ENCODE measurements at regions not wholly inside any gene's neighbourhood (a gene's known extent, or its start where the extent isn't known, plus 50 kb on each side); places are given as distances from the start of the nearest gene placed in this dataset.

GRCh38 chr15:39344662-39345141, 236.2 kb upstream of the THBS1 start:
- CTCF ChIA-PET, result no interaction called here

GRCh38 chr15:39345176-39345575, 235.7 kb upstream of the THBS1 start:
- no peak for FAIRE-seq
- 63% methylated on average over 3 of the region's 3 CpGs for WGBS (ENCODE audit: missing lambda C conversion rate)
- no peak for TF ChIP-seq RFX5 (IDR thresholded peaks at IDR 0.05)
- no peak for TF ChIP-seq TFCP2L1 (CRISPR knock-in tag; IDR thresholded peaks at IDR 0.05)
- no peak for TF ChIP-seq NPAS2 (CRISPR knock-in tag; IDR thresholded peaks at IDR 0.05; ENCODE audit: borderline replicate concordance)
- TF ChIP-seq RCOR1 (IDR thresholded peaks at IDR 0.05; ENCODE audit: low read depth, low read length), result no peak
- TF ChIP-seq PHF8 (IDR thresholded peaks at IDR 0.05; ENCODE audit: borderline replicate concordance, low read depth), result no peak
- TF ChIP-seq, protein P1, sequence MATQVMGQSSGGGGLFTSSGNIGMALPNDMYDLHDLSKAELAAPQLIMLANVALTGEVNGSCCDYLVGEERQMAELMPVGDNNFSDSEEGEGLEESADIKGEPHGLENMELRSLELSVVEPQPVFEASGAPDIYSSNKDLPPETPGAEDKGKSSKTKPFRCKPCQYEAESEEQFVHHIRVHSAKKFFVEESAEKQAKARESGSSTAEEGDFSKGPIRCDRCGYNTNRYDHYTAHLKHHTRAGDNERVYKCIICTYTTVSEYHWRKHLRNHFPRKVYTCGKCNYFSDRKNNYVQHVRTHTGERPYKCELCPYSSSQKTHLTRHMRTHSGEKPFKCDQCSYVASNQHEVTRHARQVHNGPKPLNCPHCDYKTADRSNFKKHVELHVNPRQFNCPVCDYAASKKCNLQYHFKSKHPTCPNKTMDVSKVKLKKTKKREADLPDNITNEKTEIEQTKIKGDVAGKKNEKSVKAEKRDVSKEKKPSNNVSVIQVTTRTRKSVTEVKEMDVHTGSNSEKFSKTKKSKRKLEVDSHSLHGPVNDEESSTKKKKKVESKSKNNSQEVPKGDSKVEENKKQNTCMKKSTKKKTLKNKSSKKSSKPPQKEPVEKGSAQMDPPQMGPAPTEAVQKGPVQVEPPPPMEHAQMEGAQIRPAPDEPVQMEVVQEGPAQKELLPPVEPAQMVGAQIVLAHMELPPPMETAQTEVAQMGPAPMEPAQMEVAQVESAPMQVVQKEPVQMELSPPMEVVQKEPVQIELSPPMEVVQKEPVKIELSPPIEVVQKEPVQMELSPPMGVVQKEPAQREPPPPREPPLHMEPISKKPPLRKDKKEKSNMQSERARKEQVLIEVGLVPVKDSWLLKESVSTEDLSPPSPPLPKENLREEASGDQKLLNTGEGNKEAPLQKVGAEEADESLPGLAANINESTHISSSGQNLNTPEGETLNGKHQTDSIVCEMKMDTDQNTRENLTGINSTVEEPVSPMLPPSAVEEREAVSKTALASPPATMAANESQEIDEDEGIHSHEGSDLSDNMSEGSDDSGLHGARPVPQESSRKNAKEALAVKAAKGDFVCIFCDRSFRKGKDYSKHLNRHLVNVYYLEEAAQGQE (IDR thresholded peaks at IDR 0.05), result no peak
- no peak for TF ChIP-seq GATA3 (IDR thresholded peaks at IDR 0.05; ENCODE audit: borderline replicate concordance)
- TF ChIP-seq EHF (CRISPR knock-in tag; IDR thresholded peaks at IDR 0.05), result no peak
- no peak for TF ChIP-seq HMGXB4 (CRISPR knock-in tag; IDR thresholded peaks at IDR 0.05; ENCODE audit: borderline replicate concordance)
- TF ChIP-seq, protein P2, sequence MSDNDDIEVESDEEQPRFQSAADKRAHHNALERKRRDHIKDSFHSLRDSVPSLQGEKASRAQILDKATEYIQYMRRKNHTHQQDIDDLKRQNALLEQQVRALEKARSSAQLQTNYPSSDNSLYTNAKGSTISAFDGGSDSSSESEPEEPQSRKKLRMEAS (IDR thresholded peaks at IDR 0.05), result no peak
- TF ChIP-seq, protein P3, sequence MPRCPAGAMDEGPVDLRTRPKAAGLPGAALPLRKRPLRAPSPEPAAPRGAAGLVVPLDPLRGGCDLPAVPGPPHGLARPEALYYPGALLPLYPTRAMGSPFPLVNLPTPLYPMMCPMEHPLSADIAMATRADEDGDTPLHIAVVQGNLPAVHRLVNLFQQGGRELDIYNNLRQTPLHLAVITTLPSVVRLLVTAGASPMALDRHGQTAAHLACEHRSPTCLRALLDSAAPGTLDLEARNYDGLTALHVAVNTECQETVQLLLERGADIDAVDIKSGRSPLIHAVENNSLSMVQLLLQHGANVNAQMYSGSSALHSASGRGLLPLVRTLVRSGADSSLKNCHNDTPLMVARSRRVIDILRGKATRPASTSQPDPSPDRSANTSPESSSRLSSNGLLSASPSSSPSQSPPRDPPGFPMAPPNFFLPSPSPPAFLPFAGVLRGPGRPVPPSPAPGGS (IDR thresholded peaks at IDR 0.05), result no peak
- TF ChIP-seq HOXB5 (CRISPR knock-in tag; IDR thresholded peaks at IDR 0.05), result no peak
- no peak for TF ChIP-seq BHLHE40 (IDR thresholded peaks at IDR 0.05; ENCODE audit: low read depth, low read length)
- no peak for TF ChIP-seq KDM1A (IDR thresholded peaks at IDR 0.05; ENCODE audit: low read depth)
- TF ChIP-seq, protein P4, sequence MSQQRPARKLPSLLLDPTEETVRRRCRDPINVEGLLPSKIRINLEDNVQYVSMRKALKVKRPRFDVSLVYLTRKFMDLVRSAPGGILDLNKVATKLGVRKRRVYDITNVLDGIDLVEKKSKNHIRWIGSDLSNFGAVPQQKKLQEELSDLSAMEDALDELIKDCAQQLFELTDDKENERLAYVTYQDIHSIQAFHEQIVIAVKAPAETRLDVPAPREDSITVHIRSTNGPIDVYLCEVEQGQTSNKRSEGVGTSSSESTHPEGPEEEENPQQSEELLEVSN (IDR thresholded peaks at IDR 0.05; ENCODE audit: borderline replicate concordance, low read depth), result no peak
- no peak for TF ChIP-seq RAD21 (conservative IDR thresholded peaks at IDR 0.05 in 1 of 2, IDR thresholded peaks at IDR 0.05 in 1 of 2)
- Histone ChIP-seq H3K27ac (no peak overlapping the region), H3K4me2 (no peak overlapping the region), H3K4me1 (no peaks in the 10 kb centered on the region), H3K4me3 (no peak overlapping the region), H3K9me3 (0 out of 3 replicates have a peak, but pooled peaks cover 4% of the 10 kb centered on the region)
- DNase-seq (ENCODE audit: low read depth in 1 of 2, low spot score in 1 of 2), result no peak
- ChIA-PET CTCF (no interaction called here), POLR2A (no interaction called here)
- no peak for ATAC-seq

More at GRCh38 chr15:39344662-39345141, 236.2 kb upstream of the THBS1 start:
- TF ChIP-seq CHD4 (IDR thresholded peaks at IDR 0.05; ENCODE audit: borderline replicate concordance), result no peak
- TF ChIP-seq SREBF2 (IDR thresholded peaks at IDR 0.05), result no peak
- TF ChIP-seq POLR2A (IDR thresholded peaks at IDR 0.05; ENCODE audit: low read length), result no peak
- no peak for TF ChIP-seq RCOR1 (IDR thresholded peaks at IDR 0.05; ENCODE audit: low read depth, low read length)
- TF ChIP-seq CBX2 (IDR thresholded peaks at IDR 0.05; ENCODE audit: borderline replicate concordance, low read depth), result no peak
- TF ChIP-seq RNF2 (IDR thresholded peaks at IDR 0.05; ENCODE audit: borderline replicate concordance, low read depth), result no peak
- DNase-seq (ENCODE audit: low read depth in 1 of 2, low spot score in 1 of 2) (no peak), ATAC-seq (no peak), FAIRE-seq (no peak)
- 37% methylated on average over 3 of the region's 3 CpGs for WGBS (ENCODE audit: missing lambda C conversion rate)
- H3K4me3 ChIP-seq, result no peak overlapping the region
- H3K27ac ChIP-seq, result no peak overlapping the region
- POLR2A ChIA-PET, result no interaction called here
- 0 out of 3 replicates have a peak, but pooled peaks cover 4% of the 10 kb centered on the region for H3K9me3 ChIP-seq
- no peak overlapping the region for H3K4me2 ChIP-seq
- H3K4me1 ChIP-seq, result no peaks in the 10 kb centered on the region

Data from A549 (cell line).